ENCODE measurements at regions not wholly inside any gene's neighbourhood (a gene's known extent, or its start where the extent isn't known, plus 50 kb on each side); places are given as distances from the start of the nearest gene placed in this dataset.

- Histone ChIP-seq H4K20me1 (ENCODE audit: low read depth, low read length) (no peaks in the 10 kb centered on the region), H3K9me2 (replicated peaks; ENCODE audit: insufficient read depth, low read length) (no peaks in the 10 kb centered on the region), H3K9me3 (ENCODE audit: insufficient read depth, low read length) (no peaks in the 10 kb centered on the region), H3K27me3 (ENCODE audit: low read length) (no peaks in the 10 kb centered on the region), H2AFZ (ENCODE audit: low read depth, low read length, severe bottlenecking) (no peak overlapping the region), H3K4me3 (ENCODE audit: insufficient read depth, low read length, poor library complexity, severe bottlenecking) (no peak overlapping the region), H3K36me3 (ENCODE audit: low read length) (no peaks in the 10 kb centered on the region), H3K79me2 (ENCODE audit: insufficient read depth, low read length) (no peaks in the 10 kb centered on the region), H3K4me2 (ENCODE audit: low read depth, low read length, poor library complexity, severe bottlenecking) (no peak overlapping the region), H3K27ac (ENCODE audit: low read depth, low read length) (no peak overlapping the region), H3F3A (ENCODE audit: insufficient read depth) (no peaks in the 10 kb centered on the region), H3K9ac (ENCODE audit: low read length) (no peak overlapping the region)
- no peak for TF ChIP-seq CTCF (IDR thresholded peaks at IDR 0.05; ENCODE audit: insufficient read depth, low read length, poor library complexity, severe bottlenecking)
Observed at GRCh38 chr20:50346374-50347283, 156.0 kb downstream of the CEBPB start.

DNA sequence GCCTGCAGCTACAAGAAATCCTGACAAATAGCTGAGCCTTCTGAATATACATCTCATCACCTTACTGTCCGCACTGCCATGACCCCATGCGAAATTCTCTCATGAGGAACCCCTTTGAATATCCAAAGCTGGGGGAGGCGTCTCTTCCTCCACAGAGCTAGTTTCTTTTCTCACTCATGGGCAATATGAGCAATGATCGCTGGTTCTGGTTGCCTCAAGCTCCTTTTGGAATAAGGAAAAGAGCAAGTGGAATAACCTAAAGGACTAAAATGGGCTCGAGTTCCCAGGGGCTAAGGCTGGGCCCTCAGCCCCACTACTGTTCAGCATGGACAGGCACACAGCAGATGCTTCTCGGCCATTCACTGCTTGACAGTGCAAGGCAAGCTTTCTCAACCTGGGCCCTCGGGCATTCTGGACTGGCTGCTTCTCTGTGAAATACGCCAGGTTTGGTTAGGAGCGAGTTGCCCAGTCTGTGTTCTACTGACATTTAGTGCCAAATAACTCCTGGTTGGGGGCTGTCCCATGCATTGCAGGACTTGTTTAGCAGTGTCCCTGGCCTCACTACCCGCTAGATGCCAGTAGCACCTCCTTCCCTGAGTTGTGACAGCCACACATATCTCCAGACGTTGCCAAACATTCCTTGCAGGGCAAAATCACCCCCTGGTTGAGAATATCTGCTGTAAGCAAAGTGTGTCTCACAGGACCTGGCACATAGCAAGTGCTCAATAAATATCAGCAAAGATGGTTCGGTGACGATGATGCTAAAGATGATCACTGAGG lies 156.8 kb downstream of the CEBPB start:
- H3K9me3 ChIP-seq (ENCODE audit: insufficient read depth, low read length), result no peaks in the 10 kb centered on the region
- TF ChIP-seq CTCF (IDR thresholded peaks at IDR 0.05; ENCODE audit: insufficient read depth, low read length, poor library complexity, severe bottlenecking), result no peak
- no peak for TF ChIP-seq EZH2phosphoT487 (conservative IDR thresholded peaks at IDR 0.05; ENCODE audit: low read length)
- no peak overlapping the region for H3K4me3 ChIP-seq (ENCODE audit: insufficient read depth, low read length, poor library complexity, severe bottlenecking)
- H4K20me1 ChIP-seq (ENCODE audit: low read depth, low read length), result no peaks in the 10 kb centered on the region
- no peaks in the 10 kb centered on the region for H3K27me3 ChIP-seq (ENCODE audit: low read length)
- H3K36me3 ChIP-seq (ENCODE audit: low read length), result no peaks in the 10 kb centered on the region
- no peaks in the 10 kb centered on the region for H3K79me2 ChIP-seq (ENCODE audit: insufficient read depth, low read length)
- H3F3A ChIP-seq (ENCODE audit: insufficient read depth), result no peaks in the 10 kb centered on the region
- no peak overlapping the region for H3K27ac ChIP-seq (ENCODE audit: low read depth, low read length)
- H2AFZ ChIP-seq (ENCODE audit: low read depth, low read length, severe bottlenecking), result no peak overlapping the region
- no peak overlapping the region for H3K4me2 ChIP-seq (ENCODE audit: low read depth, low read length, poor library complexity, severe bottlenecking)
- H3K9me2 ChIP-seq (replicated peaks; ENCODE audit: insufficient read depth, low read length), result no peaks in the 10 kb centered on the region
- H3K9ac ChIP-seq (ENCODE audit: low read length), result no peak overlapping the region

- Histone ChIP-seq H3F3A (ENCODE audit: insufficient read depth) (no peaks in the 10 kb centered on the region), H3K4me2 (ENCODE audit: low read depth, low read length, poor library complexity, severe bottlenecking) (no peak overlapping the region), H3K27me3 (ENCODE audit: low read length) (no peaks in the 10 kb centered on the region), H3K9ac (ENCODE audit: low read length) (no peak overlapping the region), H3K79me2 (ENCODE audit: insufficient read depth, low read length) (no peaks in the 10 kb centered on the region), H3K36me3 (ENCODE audit: low read length) (no peaks in the 10 kb centered on the region), H4K20me1 (ENCODE audit: low read depth, low read length) (no peaks in the 10 kb centered on the region), H3K4me3 (ENCODE audit: insufficient read depth, low read length, poor library complexity, severe bottlenecking) (no peak overlapping the region), H3K9me3 (ENCODE audit: insufficient read depth, low read length) (no peaks in the 10 kb centered on the region), H3K27ac (ENCODE audit: low read depth, low read length) (no peak overlapping the region), H3K9me2 (replicated peaks; ENCODE audit: insufficient read depth, low read length) (no peaks in the 10 kb centered on the region), H2AFZ (ENCODE audit: low read depth, low read length, severe bottlenecking) (no peak overlapping the region)
- TF ChIP-seq CTCF (IDR thresholded peaks at IDR 0.05; ENCODE audit: insufficient read depth, low read length, poor library complexity, severe bottlenecking), result no peak
Observed at GRCh38 chr20:50348096-50348495, 157.5 kb downstream of the CEBPB start.

All from SU-DHL-6 (cell line).